ENCODE measurements at regions not wholly inside any gene's neighbourhood (a gene's known extent, or its start where the extent isn't known, plus 50 kb on each side); places are given as distances from the start of the nearest gene placed in this dataset.

DNA sequence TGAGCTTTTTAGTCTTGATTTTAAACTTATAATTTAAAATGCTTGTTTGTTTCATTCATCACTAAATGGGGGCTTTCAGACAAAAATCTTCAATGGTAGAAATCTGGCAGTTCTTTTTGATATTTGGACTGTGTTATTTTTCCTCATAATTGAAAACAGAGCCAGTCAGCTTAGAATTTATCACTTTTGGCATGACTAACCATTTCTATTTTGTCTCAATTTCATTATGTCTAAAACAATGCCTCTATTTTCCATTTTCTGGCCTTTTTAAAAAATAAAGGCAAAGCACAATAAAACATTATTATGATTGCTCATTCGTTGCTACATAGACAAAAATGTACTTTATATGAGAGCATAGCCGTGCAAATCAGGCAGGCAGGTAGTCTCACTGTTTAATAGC is 434.5 kb downstream of the XIRP2 start:
- TF ChIP-seq CREB1 (IDR thresholded peaks at IDR 0.05) (no peak), POLR2AphosphoS5 (IDR thresholded peaks at IDR 0.05; ENCODE audit: low read depth, low read length) (no peak), KDM5A (IDR thresholded peaks at IDR 0.05; ENCODE audit: low read length) (no peak), EZH2 (IDR thresholded peaks at IDR 0.05; ENCODE audit: low read depth, low read length, severe bottlenecking) (no peak), NRF1 (IDR thresholded peaks at IDR 0.05; ENCODE audit: low read depth, low read length) (no peak), POLR2A (IDR thresholded peaks at IDR 0.05; ENCODE audit: control extremely low read depth in 1 of 2, low read depth in 2 of 2, low read length in 2 of 2) (no peak), SIX5 (IDR thresholded peaks at IDR 0.05; ENCODE audit: low read depth, low read length) (no peak), CBX5 (IDR thresholded peaks at IDR 0.05; ENCODE audit: low read depth, low read length) (no peak)
- TF ChIP-seq, protein P1, sequence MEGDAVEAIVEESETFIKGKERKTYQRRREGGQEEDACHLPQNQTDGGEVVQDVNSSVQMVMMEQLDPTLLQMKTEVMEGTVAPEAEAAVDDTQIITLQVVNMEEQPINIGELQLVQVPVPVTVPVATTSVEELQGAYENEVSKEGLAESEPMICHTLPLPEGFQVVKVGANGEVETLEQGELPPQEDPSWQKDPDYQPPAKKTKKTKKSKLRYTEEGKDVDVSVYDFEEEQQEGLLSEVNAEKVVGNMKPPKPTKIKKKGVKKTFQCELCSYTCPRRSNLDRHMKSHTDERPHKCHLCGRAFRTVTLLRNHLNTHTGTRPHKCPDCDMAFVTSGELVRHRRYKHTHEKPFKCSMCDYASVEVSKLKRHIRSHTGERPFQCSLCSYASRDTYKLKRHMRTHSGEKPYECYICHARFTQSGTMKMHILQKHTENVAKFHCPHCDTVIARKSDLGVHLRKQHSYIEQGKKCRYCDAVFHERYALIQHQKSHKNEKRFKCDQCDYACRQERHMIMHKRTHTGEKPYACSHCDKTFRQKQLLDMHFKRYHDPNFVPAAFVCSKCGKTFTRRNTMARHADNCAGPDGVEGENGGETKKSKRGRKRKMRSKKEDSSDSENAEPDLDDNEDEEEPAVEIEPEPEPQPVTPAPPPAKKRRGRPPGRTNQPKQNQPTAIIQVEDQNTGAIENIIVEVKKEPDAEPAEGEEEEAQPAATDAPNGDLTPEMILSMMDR (IDR thresholded peaks at IDR 0.05; ENCODE audit: control extremely low read depth in 1 of 3, insufficient read depth in 1 of 3, low read depth in 1 of 3, low read length in 3 of 3): no peak
- TF ChIP-seq, protein P2, sequence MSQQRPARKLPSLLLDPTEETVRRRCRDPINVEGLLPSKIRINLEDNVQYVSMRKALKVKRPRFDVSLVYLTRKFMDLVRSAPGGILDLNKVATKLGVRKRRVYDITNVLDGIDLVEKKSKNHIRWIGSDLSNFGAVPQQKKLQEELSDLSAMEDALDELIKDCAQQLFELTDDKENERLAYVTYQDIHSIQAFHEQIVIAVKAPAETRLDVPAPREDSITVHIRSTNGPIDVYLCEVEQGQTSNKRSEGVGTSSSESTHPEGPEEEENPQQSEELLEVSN (IDR thresholded peaks at IDR 0.05): no peak
